GM12878 (cell line): ENCODE measurements at regions not wholly inside any gene's neighbourhood (a gene's known extent, or its start where the extent isn't known, plus 50 kb on each side); places are given as distances from the start of the nearest gene placed in this dataset.

Experiments
- ATAC-seq: fragments of 200-7000 bp; cut with Tn5 transposase; 3 replicates; pipeline ENCODE4 v1.9.1; 2020; ENCODE audit warnings: mild to moderate bottlenecking, moderate library complexity
- BruUV-seq: library from RNA; stranded (reverse); fragments of 400-500 nt; replicated peaks from 2 replicates; lab custom pipeline; 2021; lab: Mats Ljungman, UMichigan
- CTCF ChIA-PET: fragments of 300-600 bp; sonication (Branson Sonifier 250); formaldehyde crosslinking; extraction: SDS; loops from one replicate; lab custom pipeline; 2021; ENCODE audit warnings: inconsistent platforms; lab: Yijun Ruan, JAX
- POLR2A ChIA-PET: fragments of 350-600 bp; formaldehyde crosslinking; extraction: SDS; loops from one replicate; lab custom pipeline; 2021; ENCODE audit warnings: inconsistent platforms; lab: Charles Lee
- RAD21 ChIA-PET: fragments of 300-600 bp; sonication (Branson Sonifier 250); formaldehyde crosslinking; loops from one replicate; lab custom pipeline; 2023; ENCODE audit warnings: antibody characterized with exemption; ENCODE audit not compliant: unreplicated experiment; lab: Charles Lee
- SMC1A ChIA-PET: fragments of 300-600 bp; sonication (Branson Sonifier 250); formaldehyde crosslinking; loops from one replicate; lab custom pipeline; 2023; ENCODE audit not compliant: unreplicated experiment, uncharacterized antibody; lab: Charles Lee
- DNase-seq: peaks from one replicate; pipeline ENCODE4 v3.0.0-alpha.2; 2011; ENCODE audit warnings: low read depth, low spot score
- FAIRE-seq: peaks from 3 replicates; lab custom pipeline; 2011; peaks lifted over from hg19 to GRCh38; lab: Jason Lieb, UNC
- H2AFZ ChIP-seq: 2 replicates; pipeline ENCODE4 v1.6.0; 2011; ENCODE audit warnings: low read depth, low read length, control low read depth; ENCODE audit not compliant: control insufficient read depth
- H3K27ac ChIP-seq: 2 replicates; pipeline ENCODE4 v1.5.1; 2011; ENCODE audit warnings: control low read depth; ENCODE audit not compliant: control insufficient read depth, insufficient read depth
- H3K27me3 ChIP-seq, 2 experiments: replicated peaks in 1 of 2; 2 replicates each; pipeline versions ENCODE4 v1.6.0 to v1.6.1; 2011; ENCODE audit warnings: low read length in 1 of 2; ENCODE audit not compliant: control insufficient read depth in 2 of 2, insufficient read depth in 2 of 2
- H3K36me3 ChIP-seq, 2 experiments: 2 replicates each; pipeline ENCODE4 v1.5.1; 2011; ENCODE audit warnings: low read length in 1 of 2; ENCODE audit not compliant: control insufficient read depth in 2 of 2, insufficient read depth in 2 of 2
- H3K4me1 ChIP-seq: 2 replicates; pipeline ENCODE4 v1.6.1; 2011; ENCODE audit warnings: mild to moderate bottlenecking, low read length, moderate library complexity, mixed read lengths; ENCODE audit not compliant: control insufficient read depth, insufficient read depth
- H3K4me2 ChIP-seq: 2 replicates; pipeline ENCODE4 v1.6.0; 2011; ENCODE audit warnings: control low read depth; ENCODE audit not compliant: control insufficient read depth, insufficient read depth
- H3K4me3 ChIP-seq: fragments of 200-600 bp; sonication (generic); 2 replicates; pipeline ENCODE4 v1.5.1; 2016
- H3K79me2 ChIP-seq: 2 replicates; pipeline ENCODE4 v1.6.0; 2011; ENCODE audit warnings: low read length; ENCODE audit not compliant: control insufficient read depth, insufficient read depth
- H3K9ac ChIP-seq: 2 replicates; pipeline ENCODE4 v1.8.0; 2011; ENCODE audit warnings: low read length, control low read depth, mixed read lengths; ENCODE audit not compliant: control insufficient read depth, insufficient read depth
- H3K9me3 ChIP-seq: replicated peaks from 3 replicates; pipeline ENCODE4 v1.5.1; 2011; ENCODE audit warnings: mild to moderate bottlenecking, low read length; ENCODE audit not compliant: control insufficient read depth, insufficient read depth
- H4K20me1 ChIP-seq: 2 replicates; pipeline ENCODE4 v1.6.0; 2011; ENCODE audit not compliant: control insufficient read depth, insufficient read depth
- BRCA1 ChIP-seq: IDR thresholded peaks from 2 replicates; pipeline ENCODE4 v1.6.1; 2011; ENCODE audit warnings: low read depth, low read length, improper control_type of control experiment
- CBX5 ChIP-seq: sonication (generic); IDR thresholded peaks from 2 replicates; pipeline ENCODE4 v1.6.1; 2016; ENCODE audit warnings: low read depth, moderate library complexity, mild to moderate bottlenecking, inconsistent platforms
- CUX1 ChIP-seq: IDR thresholded peaks from 2 replicates; pipeline ENCODE4 v1.6.1; 2012; ENCODE audit warnings: improper control_type of control experiment, low read depth, low read length; ENCODE audit not compliant: insufficient replicate concordance
- E4F1 ChIP-seq: fragments of 450-650 bp; IDR thresholded peaks from 2 replicates; pipeline ENCODE4 v1.6.1; 2018; ENCODE audit warnings: borderline replicate concordance, mild to moderate bottlenecking; ENCODE audit not compliant: partially characterized antibody
- EED ChIP-seq: sonication (generic); IDR thresholded peaks from 2 replicates; pipeline ENCODE4 v1.6.1; 2016; ENCODE audit warnings: antibody characterized with exemption, low read depth
- EP300 ChIP-seq, 2 experiments: fragments of 150-350 bp in 1 of 2; IDR thresholded peaks; 2 replicates each; pipeline ENCODE4 v1.6.1; 2011 to 2012; ENCODE audit warnings: low read depth in 2 of 2, low read length in 2 of 2, borderline replicate concordance in 1 of 2, improper control_type of control experiment in 1 of 2, inconsistent platforms in 1 of 2; ENCODE audit not compliant: control insufficient read depth in 1 of 2
- ESRRA ChIP-seq: IDR thresholded peaks from 2 replicates; pipeline ENCODE4 v1.6.1; 2012; ENCODE audit warnings: mild to moderate bottlenecking, low read length, improper control_type of control experiment
- HDGF ChIP-seq: fragments of 450-650 bp; IDR thresholded peaks from 2 replicates; pipeline ENCODE4 v1.6.1; 2016; ENCODE audit warnings: antibody characterized with exemption
- KLF5 ChIP-seq: fragments of 450-650 bp; IDR thresholded peaks from 2 replicates; pipeline ENCODE4 v1.6.1; 2014; ENCODE audit warnings: mild to moderate bottlenecking; ENCODE audit not compliant: partially characterized antibody
- PML ChIP-seq: IDR thresholded peaks from 2 replicates; pipeline ENCODE4 v1.6.1; 2012; ENCODE audit warnings: low read length, inconsistent platforms
- SP1 ChIP-seq: IDR thresholded peaks from one replicate; pipeline ENCODE4 v1.6.1; 2011; ENCODE audit warnings: low read depth, low read length
- TCF3 ChIP-seq: IDR thresholded peaks from 2 replicates; pipeline ENCODE4 v1.6.1; 2012; ENCODE audit warnings: low read depth, mild to moderate bottlenecking, low read length, borderline replicate concordance; ENCODE audit not compliant: insufficient read depth
- WRNIP1 ChIP-seq: IDR thresholded peaks from 2 replicates; pipeline ENCODE4 v1.6.1; 2011; ENCODE audit warnings: low read depth, low read length, improper control_type of control experiment, borderline replicate concordance
- ZSCAN29 ChIP-seq: fragments of 450-650 bp; IDR thresholded peaks from 2 replicates; pipeline ENCODE4 v1.6.1; 2017; ENCODE audit warnings: mild to moderate bottlenecking, moderate library complexity
- WGBS: methylation state at CpG from one replicate; pipeline ENCODE4 v1.1.6; 2016; ENCODE audit warnings: low lambda C conversion rate; ENCODE audit not compliant: insufficient replicate concordance, insufficient coverage; ENCODE audit errors: missing lambda C conversion rate; 5-methylcytosine and 5-hydroxymethylcytosine counted together
- in situ Hi-C: fragments of 300-500 bp; cut with MboI; formaldehyde crosslinking; loops from 9 replicates; pipeline ENCODE4 v1.14.3; 2018; ENCODE audit warnings: mixed read lengths
- intact Hi-C: fragments of 100-400 bp; cut with micrococcal nuclease; formaldehyde crosslinking; loops from one replicate; pipeline ENCODE4 v1.14.2; 2022; ENCODE audit not compliant: unreplicated experiment

- ChIA-PET SMC1A (no interaction called here), POLR2A (no interaction called here), RAD21 (no interaction called here), CTCF (no interaction called here)
- Histone ChIP-seq H3K79me2 (no peaks in the 10 kb centered on the region), H3K9ac (no peak overlapping the region), H3K4me1 (no peaks in the 10 kb centered on the region), H3K9me3 (no peaks in the 10 kb centered on the region; the same call in 2 of the 3 replicates), H4K20me1 (no peaks in the 10 kb centered on the region), H2AFZ (no peak overlapping the region), H3K27me3 (no peaks in the 10 kb centered on the region), H3K27ac (no peak overlapping the region), H3K36me3 (no peaks in the 10 kb centered on the region), H3K4me3 (no peak overlapping the region), H3K4me2 (no peak overlapping the region)
- intact Hi-C loops: no loop called here
- BruUV-seq: no TSS peak
- DNase-seq: no peak
- TF ChIP-seq ESRRA (no peak), PML (no peak), CBX5 (no peak), CUX1 (no peak), EED (no peak), TCF3 (no peak), HDGF (no peak), KLF5 (no peak), WRNIP1 (no peak), ZSCAN29 (no peak), E4F1 (no peak), BRCA1 (no peak), EP300 (IDR thresholded peaks at IDR 0.05; ENCODE audit: borderline replicate concordance in 1 of 2, control insufficient read depth in 1 of 2, low read depth in 2 of 2, low read length in 2 of 2) (no peak), SP1 (no peak)
- FAIRE-seq: no peak
- 25% methylated on average over 16 of the region's 16 CpGs for WGBS
- no peak for ATAC-seq
- in situ Hi-C loops: no loop called here
Observed at GRCh38 chr19:57057036-57057686, 62.6 kb upstream of the USP29 start.
